Body of pancreas (tissue), 4 donors: ENCODE measurements at regions not wholly inside any gene's neighbourhood (a gene's known extent, or its start where the extent isn't known, plus 50 kb on each side); places are given as distances from the start of the nearest gene placed in this dataset.
"Not testable (repeated sequence)": the region's sequence is repeated elsewhere in the genome, so short reads cannot be mapped to it uniquely, and the experiment has no call there.

Source experiments
- POLR2A ChIP-seq, 3 donors: fragments of 450-650 bp; IDR thresholded peaks; one replicate each; pipeline ENCODE4 v1.6.1; 2016; ENCODE audit warnings: antibody characterized with exemption in 3 of 3, mild to moderate bottlenecking in 2 of 3
- TF ChIP-seq, protein P1 (sequence below), 7 experiments: fragments of 450-650 bp in 4 of 7; fragments of 200-600 bp in 3 of 7; sonication (generic) in 3 of 7; IDR thresholded peaks; one replicate each; pipeline ENCODE4 v1.5.1; 2016 to 2019; ENCODE audit warnings: antibody characterized with exemption in 7 of 7

- TF ChIP-seq POLR2A (IDR thresholded peaks at IDR 0.05): not testable (repeated sequence)
- TF ChIP-seq, protein P1, sequence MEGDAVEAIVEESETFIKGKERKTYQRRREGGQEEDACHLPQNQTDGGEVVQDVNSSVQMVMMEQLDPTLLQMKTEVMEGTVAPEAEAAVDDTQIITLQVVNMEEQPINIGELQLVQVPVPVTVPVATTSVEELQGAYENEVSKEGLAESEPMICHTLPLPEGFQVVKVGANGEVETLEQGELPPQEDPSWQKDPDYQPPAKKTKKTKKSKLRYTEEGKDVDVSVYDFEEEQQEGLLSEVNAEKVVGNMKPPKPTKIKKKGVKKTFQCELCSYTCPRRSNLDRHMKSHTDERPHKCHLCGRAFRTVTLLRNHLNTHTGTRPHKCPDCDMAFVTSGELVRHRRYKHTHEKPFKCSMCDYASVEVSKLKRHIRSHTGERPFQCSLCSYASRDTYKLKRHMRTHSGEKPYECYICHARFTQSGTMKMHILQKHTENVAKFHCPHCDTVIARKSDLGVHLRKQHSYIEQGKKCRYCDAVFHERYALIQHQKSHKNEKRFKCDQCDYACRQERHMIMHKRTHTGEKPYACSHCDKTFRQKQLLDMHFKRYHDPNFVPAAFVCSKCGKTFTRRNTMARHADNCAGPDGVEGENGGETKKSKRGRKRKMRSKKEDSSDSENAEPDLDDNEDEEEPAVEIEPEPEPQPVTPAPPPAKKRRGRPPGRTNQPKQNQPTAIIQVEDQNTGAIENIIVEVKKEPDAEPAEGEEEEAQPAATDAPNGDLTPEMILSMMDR (IDR thresholded peaks at IDR 0.05): not testable (repeated sequence)
Measured at GRCh38 chr6:137979263-137979662, 112.2 kb downstream of the TNFAIP3 start.
